GM06990 (cell line): ENCODE measurements at regions not wholly inside any gene's neighbourhood (a gene's known extent, or its start where the extent isn't known, plus 50 kb on each side); places are given as distances from the start of the nearest gene placed in this dataset.

ENCODE experiments used
- DNase-seq: peaks from one replicate; pipeline ENCODE4 v3.0.0-alpha.2; 2011; ENCODE audit not compliant: insufficient read length; ENCODE audit errors: extremely low read depth
- H3K27me3 ChIP-seq: replicated peaks from 2 replicates; pipeline ENCODE4 v1.6.0; 2011; ENCODE audit warnings: low read length; ENCODE audit not compliant: control insufficient read depth, insufficient read depth
- H3K36me3 ChIP-seq: 2 replicates; pipeline ENCODE4 v1.5.1; 2011; ENCODE audit warnings: low read length; ENCODE audit not compliant: control insufficient read depth, insufficient read depth
- H3K4me3 ChIP-seq: replicated peaks from 2 replicates; pipeline ENCODE4 v1.5.1; 2011; ENCODE audit warnings: low read depth, mild to moderate bottlenecking, control low read depth, low read length
- TF ChIP-seq, protein P1 (sequence below): IDR thresholded peaks from 2 replicates; pipeline ENCODE4 v1.5.1; 2011; ENCODE audit warnings: low read length, control low read depth, mild to moderate bottlenecking, inconsistent platforms; ENCODE audit not compliant: insufficient read depth, poor library complexity, severe bottlenecking

DNA sequence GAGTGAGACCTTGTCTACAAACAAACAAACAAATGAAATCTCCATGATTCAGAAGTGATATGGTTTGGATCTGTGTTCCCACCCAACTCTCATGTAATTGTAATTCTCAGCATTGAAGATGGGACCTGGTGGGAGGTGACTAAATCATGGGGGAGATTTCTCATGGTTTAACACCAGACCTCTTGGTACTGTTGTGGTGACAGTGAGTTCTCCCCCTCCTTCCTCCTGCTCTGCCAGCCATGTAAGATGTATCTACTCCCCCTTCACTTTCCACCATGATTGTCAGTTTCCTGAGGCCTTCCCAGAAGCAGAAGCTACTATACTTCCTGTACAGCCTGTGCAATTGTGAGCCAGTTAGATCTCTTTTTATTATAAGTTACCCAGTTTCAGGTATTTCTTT is 438.4 kb upstream of the THBS1 start:
- Histone ChIP-seq H3K27me3 (no peaks in the 10 kb centered on the region), H3K36me3 (no peaks in the 10 kb centered on the region), H3K4me3 (no peak overlapping the region)
- TF ChIP-seq, protein P1, sequence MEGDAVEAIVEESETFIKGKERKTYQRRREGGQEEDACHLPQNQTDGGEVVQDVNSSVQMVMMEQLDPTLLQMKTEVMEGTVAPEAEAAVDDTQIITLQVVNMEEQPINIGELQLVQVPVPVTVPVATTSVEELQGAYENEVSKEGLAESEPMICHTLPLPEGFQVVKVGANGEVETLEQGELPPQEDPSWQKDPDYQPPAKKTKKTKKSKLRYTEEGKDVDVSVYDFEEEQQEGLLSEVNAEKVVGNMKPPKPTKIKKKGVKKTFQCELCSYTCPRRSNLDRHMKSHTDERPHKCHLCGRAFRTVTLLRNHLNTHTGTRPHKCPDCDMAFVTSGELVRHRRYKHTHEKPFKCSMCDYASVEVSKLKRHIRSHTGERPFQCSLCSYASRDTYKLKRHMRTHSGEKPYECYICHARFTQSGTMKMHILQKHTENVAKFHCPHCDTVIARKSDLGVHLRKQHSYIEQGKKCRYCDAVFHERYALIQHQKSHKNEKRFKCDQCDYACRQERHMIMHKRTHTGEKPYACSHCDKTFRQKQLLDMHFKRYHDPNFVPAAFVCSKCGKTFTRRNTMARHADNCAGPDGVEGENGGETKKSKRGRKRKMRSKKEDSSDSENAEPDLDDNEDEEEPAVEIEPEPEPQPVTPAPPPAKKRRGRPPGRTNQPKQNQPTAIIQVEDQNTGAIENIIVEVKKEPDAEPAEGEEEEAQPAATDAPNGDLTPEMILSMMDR, result no peak
- no peak for DNase-seq

DNA sequence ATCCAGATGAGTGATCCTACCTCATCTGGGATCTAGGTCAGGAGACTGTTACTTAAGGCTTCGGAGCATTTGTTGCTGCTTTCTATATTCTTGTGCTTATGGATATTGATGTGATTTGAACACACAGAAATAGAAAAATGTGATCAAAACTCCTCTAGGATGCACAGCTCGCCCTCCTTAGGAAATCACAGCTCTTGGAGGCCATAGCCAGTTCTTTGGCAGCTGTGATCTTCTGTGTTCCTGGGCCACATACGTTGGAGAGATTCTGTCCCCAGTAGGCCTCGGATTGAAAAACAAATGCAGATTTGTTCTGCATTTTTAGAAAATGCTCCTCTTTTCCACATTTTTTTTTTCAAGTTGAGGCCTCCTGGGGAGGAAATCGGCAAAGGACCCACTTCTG is 437.4 kb upstream of the THBS1 start:
- Histone ChIP-seq H3K4me3 (no peak overlapping the region), H3K36me3 (no peaks in the 10 kb centered on the region), H3K27me3 (no peaks in the 10 kb centered on the region)
- TF ChIP-seq, protein P1, result no peak
- DNase-seq, result no peak

DNA sequence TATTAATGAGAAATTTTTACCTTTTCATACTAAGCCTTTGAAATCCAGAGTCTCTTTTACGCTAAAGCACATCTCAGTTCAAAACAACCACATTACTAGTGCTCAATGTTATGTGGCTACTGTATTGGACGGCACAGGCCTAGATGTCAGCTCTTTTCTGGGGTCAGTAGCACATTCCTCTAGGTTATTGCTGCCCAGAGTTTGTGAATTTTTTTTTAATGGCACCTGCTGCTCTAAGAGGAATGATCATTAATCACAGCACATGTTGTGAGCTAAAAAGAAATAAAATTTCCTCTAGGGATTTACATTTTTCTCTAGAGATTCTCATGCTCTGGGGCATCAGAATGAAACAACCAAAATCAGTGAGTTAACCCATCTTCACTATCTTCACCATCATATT is 436.8 kb upstream of the THBS1 start:
- H3K27me3 ChIP-seq, result no peaks in the 10 kb centered on the region
- DNase-seq, result no peak
- H3K36me3 ChIP-seq, result no peaks in the 10 kb centered on the region
- H3K4me3 ChIP-seq, result no peak overlapping the region
- TF ChIP-seq, protein P1, result no peak

DNA sequence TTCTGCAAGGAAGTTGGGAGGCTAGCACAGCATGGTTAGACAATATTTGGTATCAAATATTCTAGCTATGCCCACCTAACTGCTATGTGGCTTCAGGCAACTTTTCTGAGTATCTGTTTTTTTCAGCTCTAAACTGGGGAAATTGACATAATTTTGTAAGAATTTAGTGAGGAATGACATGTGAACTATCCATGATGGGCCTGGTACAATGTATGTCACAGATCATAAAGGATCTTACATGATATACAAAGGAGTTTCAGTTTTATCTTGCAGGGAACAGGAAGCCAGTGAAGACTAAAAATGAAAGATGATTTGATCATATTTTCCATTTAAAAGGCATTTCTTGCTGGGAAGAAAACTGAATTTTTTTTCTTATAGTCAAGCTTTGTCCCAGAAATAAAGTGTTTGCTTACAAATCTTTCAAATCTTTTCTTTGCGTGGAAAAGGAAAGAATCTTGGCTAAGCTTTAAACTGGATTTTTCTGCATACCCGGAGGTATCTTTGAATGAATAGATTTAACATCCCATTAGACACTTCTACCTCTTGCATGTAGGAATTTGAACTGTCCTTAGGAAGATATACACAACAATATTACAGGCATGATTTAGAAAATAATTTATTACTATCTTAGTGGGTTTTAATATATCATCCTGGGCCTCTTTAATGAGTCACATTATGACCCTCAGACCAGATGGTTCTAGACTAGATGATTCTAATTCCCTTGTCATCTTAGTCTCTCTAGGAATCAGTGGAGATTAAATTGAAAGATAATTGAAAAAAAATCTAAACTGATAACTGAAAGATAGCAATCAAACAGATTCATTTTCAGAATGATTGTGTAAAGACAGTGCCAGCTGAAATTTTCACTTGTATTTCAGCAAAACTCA is 436.0 kb upstream of the THBS1 start:
- no peak overlapping the region for H3K4me3 ChIP-seq
- DNase-seq, result peak; percentile 16
- TF ChIP-seq, protein P1, result no peak
- H3K36me3 ChIP-seq, result no peaks in the 10 kb centered on the region
- no peaks in the 10 kb centered on the region for H3K27me3 ChIP-seq

DNA sequence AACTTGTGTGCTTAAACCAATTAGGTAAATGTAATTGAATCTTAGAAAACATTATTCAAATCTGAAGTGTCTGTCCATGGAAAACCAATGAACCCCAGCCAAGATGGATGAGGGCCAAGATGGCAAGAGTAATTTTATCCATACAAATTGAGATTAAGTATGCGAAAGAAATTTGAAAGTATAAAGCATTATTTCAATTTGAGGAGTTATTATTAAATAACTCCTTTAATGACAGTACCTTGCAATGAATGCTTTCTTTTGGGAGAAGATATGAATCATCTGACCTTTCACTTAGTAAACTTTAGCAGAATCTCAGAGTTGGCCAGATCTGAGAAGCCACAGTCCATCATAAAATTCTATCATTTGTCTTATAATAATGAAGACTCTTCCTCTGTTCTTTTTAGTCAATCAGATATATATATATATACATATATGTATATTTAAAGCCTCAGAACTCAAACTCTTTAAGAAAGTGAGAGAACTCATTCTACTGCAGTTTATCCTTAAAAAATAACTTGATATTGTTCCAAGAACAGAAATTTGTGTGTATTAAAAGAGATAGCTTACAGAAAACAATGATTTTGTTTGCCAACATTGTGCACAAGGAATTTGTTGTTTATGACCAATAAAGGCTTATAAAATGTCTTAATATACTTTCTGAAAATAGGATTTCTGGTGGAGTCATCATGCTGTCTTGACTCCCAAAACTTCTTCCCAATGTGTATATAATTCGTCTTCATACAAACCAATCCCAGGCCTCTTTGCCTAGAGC is 434.8 kb upstream of the THBS1 start:
- TF ChIP-seq, protein P1, result no peak
- H3K27me3 ChIP-seq, result no peaks in the 10 kb centered on the region
- H3K4me3 ChIP-seq, result no peak overlapping the region
- DNase-seq, result no peak
- H3K36me3 ChIP-seq, result no peaks in the 10 kb centered on the region
